ENCODE measurements at regions not wholly inside any gene's neighbourhood (a gene's known extent, or its start where the extent isn't known, plus 50 kb on each side); places are given as distances from the start of the nearest gene placed in this dataset.

DNA sequence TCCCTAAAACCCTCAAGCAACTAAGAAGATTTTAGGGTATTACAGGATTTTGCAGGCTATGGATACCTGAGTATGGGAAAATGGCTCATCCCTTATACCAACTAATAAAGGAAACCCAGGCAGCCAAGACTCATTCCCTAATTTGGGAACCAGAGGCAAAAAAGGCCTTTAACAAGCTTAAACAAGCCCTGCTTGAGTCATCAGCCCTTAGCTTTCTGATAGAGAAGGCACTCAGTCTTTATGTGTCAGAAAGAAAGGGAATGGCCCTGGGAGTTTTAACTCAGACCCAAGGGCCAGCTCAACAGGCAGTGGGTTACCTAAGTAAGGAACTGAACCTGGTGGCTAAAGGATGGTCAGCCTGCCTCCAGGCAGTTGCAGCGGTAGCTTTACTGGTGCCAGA is 96.9 kb upstream of the RMP24 start:
- Histone ChIP-seq H3K4me3 (no peak overlapping the region), H3K9me3 (no peaks in the 10 kb centered on the region), H3K36me3 (no peaks in the 10 kb centered on the region), H3K27me3 (no peaks in the 10 kb centered on the region), H3K27ac (no peak overlapping the region), H3K4me1 (no peaks in the 10 kb centered on the region)
- in situ Hi-C loops (cut with MboI; ENCODE audit: low pct_ligation_motif_present in 1 of 4, low pct_unique_long_range_greater_than_20kb in 1 of 4, low sequenced_read_pairs in 3 of 4) (no loop called here), intact Hi-C loops (cut with DNase I; ENCODE audit: low total_unique reads) (no loop called here)
- 93% methylated on average over 1 of the region's 1 CpG; no CpG with 5 or more reads in 1 of the 2 donors for WGBS, 2 donors (ENCODE audit: low coverage in 1 of 2)
- no peak for TF ChIP-seq POLR2AphosphoS5 (IDR thresholded peaks at IDR 0.05)
- TF ChIP-seq, protein P1, sequence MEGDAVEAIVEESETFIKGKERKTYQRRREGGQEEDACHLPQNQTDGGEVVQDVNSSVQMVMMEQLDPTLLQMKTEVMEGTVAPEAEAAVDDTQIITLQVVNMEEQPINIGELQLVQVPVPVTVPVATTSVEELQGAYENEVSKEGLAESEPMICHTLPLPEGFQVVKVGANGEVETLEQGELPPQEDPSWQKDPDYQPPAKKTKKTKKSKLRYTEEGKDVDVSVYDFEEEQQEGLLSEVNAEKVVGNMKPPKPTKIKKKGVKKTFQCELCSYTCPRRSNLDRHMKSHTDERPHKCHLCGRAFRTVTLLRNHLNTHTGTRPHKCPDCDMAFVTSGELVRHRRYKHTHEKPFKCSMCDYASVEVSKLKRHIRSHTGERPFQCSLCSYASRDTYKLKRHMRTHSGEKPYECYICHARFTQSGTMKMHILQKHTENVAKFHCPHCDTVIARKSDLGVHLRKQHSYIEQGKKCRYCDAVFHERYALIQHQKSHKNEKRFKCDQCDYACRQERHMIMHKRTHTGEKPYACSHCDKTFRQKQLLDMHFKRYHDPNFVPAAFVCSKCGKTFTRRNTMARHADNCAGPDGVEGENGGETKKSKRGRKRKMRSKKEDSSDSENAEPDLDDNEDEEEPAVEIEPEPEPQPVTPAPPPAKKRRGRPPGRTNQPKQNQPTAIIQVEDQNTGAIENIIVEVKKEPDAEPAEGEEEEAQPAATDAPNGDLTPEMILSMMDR (IDR thresholded peaks at IDR 0.05) = no peak
- no peak for TF ChIP-seq POLR2A (IDR thresholded peaks at IDR 0.05)
- no peak for DNase-seq

DNA sequence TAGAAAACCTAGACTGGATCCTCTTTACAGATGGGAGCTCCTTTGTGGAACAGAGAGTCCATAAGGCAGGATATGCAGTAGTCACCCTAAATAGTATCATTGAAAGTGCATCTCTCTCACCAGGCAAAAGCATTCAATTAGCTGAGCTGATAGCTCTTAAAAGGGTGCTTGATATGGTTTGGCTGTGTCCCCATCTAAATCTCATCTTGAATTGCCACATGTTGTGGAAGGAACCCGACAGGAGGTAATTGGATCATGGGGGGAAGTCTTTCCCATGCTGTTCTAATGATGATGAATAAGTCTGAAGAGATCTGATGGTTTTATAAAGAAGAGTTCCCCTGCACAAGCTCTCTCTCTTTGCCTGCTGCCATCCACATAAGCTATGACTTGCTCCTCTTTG is 96.2 kb upstream of the RMP24 start:
- in situ Hi-C loops (cut with MboI; ENCODE audit: low pct_ligation_motif_present in 1 of 4, low pct_unique_long_range_greater_than_20kb in 1 of 4, low sequenced_read_pairs in 3 of 4) = no loop called here
- Histone ChIP-seq H3K27ac (no peak overlapping the region), H3K4me3 (no peak overlapping the region), H3K36me3 (no peaks in the 10 kb centered on the region), H3K9me3 (no peaks in the 10 kb centered on the region), H3K27me3 (no peaks in the 10 kb centered on the region), H3K4me1 (no peaks in the 10 kb centered on the region)
- TF ChIP-seq POLR2A (IDR thresholded peaks at IDR 0.05) = no peak
- TF ChIP-seq POLR2AphosphoS5 (IDR thresholded peaks at IDR 0.05) = no peak
- TF ChIP-seq EP300 (IDR thresholded peaks at IDR 0.05; ENCODE audit: low read depth) = no peak
- TF ChIP-seq, protein P1 (IDR thresholded peaks at IDR 0.05) = no peak
- WGBS, 2 donors (ENCODE audit: low coverage in 1 of 2) = 30 to 40% methylated on average over 1 of the region's 1 CpG
- intact Hi-C loops (cut with DNase I; ENCODE audit: low total_unique reads) = no loop called here
- DNase-seq = no peak

DNA sequence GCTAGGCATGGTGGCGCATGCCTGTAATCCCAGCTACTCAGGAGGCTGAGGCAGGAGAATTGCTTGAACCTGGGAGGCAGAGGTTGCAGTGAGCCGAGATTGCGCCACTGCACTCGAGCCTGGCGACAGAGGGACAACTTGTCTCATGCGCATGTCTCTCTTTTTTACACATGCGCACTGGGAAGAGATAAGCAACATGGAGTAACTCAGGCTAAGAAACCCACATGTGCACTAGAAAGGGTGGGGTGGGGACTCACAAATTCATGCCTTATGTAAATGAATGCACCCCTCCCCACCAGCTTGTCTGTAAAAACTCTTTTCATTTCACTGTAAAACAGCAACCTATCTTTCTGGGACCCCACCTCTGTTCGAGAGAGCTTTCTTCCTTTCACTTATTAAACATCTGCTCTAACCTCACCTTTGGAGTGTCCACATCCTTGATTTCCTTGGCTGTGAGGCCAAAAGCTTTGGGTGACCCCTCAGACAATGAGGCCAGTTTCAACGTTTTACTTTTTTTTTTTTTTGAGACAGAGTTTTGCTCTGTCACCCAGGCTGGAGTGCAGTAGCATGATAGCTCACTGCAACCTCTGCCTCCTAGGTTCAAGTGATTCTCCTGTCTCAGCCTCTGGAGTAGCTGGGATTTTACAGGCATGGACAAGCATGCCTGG is 91.6 kb upstream of the RMP24 start:
- no peaks in the 10 kb centered on the region for H3K4me1 ChIP-seq
- no peaks in the 10 kb centered on the region for H3K27me3 ChIP-seq
- in situ Hi-C loops (cut with MboI; ENCODE audit: low pct_ligation_motif_present in 1 of 4, low pct_unique_long_range_greater_than_20kb in 1 of 4, low sequenced_read_pairs in 3 of 4) (no loop called here), intact Hi-C loops (cut with DNase I; ENCODE audit: low total_unique reads) (no loop called here)
- no peaks in the 10 kb centered on the region for H3K9me3 ChIP-seq
- 64 to 80% methylated on average over 2 to 9 of the region's 9 CpGs for WGBS, 2 donors (ENCODE audit: low coverage in 1 of 2)
- no peak overlapping the region for H3K4me3 ChIP-seq
- H3K27ac ChIP-seq = no peak overlapping the region
- no peak for DNase-seq
- TF ChIP-seq, protein P1 (IDR thresholded peaks at IDR 0.05) = no peak
- no peak for TF ChIP-seq EP300 (IDR thresholded peaks at IDR 0.05; ENCODE audit: low read depth)
- no peak for TF ChIP-seq POLR2AphosphoS5 (IDR thresholded peaks at IDR 0.05)
- no peak for TF ChIP-seq POLR2A (IDR thresholded peaks at IDR 0.05)
- H3K36me3 ChIP-seq = no peaks in the 10 kb centered on the region

DNA sequence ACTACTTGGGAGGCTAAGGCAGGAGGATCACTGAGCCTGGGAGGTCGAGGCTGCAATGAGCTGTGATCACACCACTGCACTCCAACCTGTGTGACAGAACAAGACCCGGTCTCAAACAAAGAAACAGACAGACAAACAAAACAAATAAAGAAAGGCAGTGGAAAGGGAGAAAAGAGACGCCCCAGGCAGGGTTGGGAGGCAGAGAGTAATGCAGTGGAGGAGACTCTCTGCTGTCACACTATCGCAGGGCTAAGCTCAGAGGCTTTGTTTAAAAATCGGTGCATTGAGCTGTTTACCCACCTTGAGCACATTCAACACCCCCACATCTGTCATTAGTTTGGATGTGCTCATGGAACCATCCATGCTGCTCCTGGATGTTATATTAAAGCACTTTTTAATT is 84.2 kb upstream of the RMP24 start:
- no peaks in the 10 kb centered on the region for H3K27me3 ChIP-seq
- WGBS, 2 donors (ENCODE audit: low coverage in 1 of 2) = 50 to 56% methylated on average over 5 of the region's 5 CpGs
- H3K4me1 ChIP-seq = no peaks in the 10 kb centered on the region
- no peaks in the 10 kb centered on the region for H3K36me3 ChIP-seq
- H3K9me3 ChIP-seq = peaks cover 0 to 3% of the 10 kb centered on the region in 2 donors
- no peak overlapping the region for H3K4me3 ChIP-seq
- TF ChIP-seq POLR2AphosphoS5 (IDR thresholded peaks at IDR 0.05) = no peak
- no peak for TF ChIP-seq POLR2A (IDR thresholded peaks at IDR 0.05)
- TF ChIP-seq EP300 (IDR thresholded peaks at IDR 0.05; ENCODE audit: low read depth) = no peak
- no peak overlapping the region for H3K27ac ChIP-seq
- intact Hi-C loops (cut with DNase I; ENCODE audit: low total_unique reads) = no loop called here
- no peak for DNase-seq
- in situ Hi-C loops (cut with MboI; ENCODE audit: low pct_ligation_motif_present in 1 of 4, low pct_unique_long_range_greater_than_20kb in 1 of 4, low sequenced_read_pairs in 3 of 4) = no loop called here

DNA sequence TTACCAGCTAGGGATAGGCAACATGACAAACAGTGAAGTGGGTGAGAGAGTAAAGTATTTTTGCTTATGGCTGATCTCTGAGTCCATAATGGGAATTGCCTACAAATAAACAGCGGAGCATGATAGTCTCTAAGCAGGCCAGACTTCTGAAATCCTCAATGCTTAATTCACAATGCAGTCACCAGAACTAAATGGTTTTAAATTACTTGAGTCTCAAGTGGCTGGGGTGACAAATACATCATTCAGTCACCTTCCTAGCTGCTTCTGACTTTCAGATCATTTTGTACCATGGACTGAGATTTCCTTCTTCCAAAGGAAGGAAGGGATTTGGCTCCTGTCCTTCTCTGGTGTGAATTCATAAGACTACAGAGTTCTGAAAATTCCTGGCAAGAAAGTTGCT is 82.8 kb upstream of the RMP24 start:
- TF ChIP-seq EP300 (IDR thresholded peaks at IDR 0.05; ENCODE audit: low read depth) = no peak
- TF ChIP-seq POLR2AphosphoS5 (IDR thresholded peaks at IDR 0.05) = no peak
- TF ChIP-seq, protein P1 (IDR thresholded peaks at IDR 0.05) = no peak
- Histone ChIP-seq H3K36me3 (no peaks in the 10 kb centered on the region), H3K27me3 (no peaks in the 10 kb centered on the region), H3K4me3 (no peak overlapping the region), H3K27ac (no peak overlapping the region), H3K9me3 (peaks cover 0 to 3% of the 10 kb centered on the region in 2 donors), H3K4me1 (no peaks in the 10 kb centered on the region)
- WGBS, 2 donors (ENCODE audit: low coverage in 1 of 2) = 88% methylated on average over 1 of the region's 1 CpG; no CpG with 5 or more reads in 1 of the 2 donors
- intact Hi-C loops (cut with DNase I; ENCODE audit: low total_unique reads) = no loop called here
- in situ Hi-C loops (cut with MboI; ENCODE audit: low pct_ligation_motif_present in 1 of 4, low pct_unique_long_range_greater_than_20kb in 1 of 4, low sequenced_read_pairs in 3 of 4) = no loop called here
- DNase-seq = no peak

Data from transverse colon (tissue), 4 donors.